HEK293 (cell line): ENCODE measurements at regions not wholly inside any gene's neighbourhood (a gene's known extent, or its start where the extent isn't known, plus 50 kb on each side); places are given as distances from the start of the nearest gene placed in this dataset.

Experiments used
- CTCF ChIA-PET: fragments of 350-600 bp; formaldehyde crosslinking; extraction: SDS; loops from one replicate; lab custom pipeline; 2021; ENCODE audit warnings: antibody characterized with exemption; lab: Yijun Ruan, JAX
- POLR2A ChIA-PET: fragments of 300-600 bp; formaldehyde crosslinking; extraction: SDS; loops from one replicate; lab custom pipeline; 2020; ENCODE audit warnings: antibody characterized with exemption, inconsistent platforms; lab: Yijun Ruan, JAX
- H3K27ac ChIP-seq: fragments of 200-500 bp; sonication (Bioruptor generic); 2 replicates; pipeline ENCODE4 v1.5.1; 2014; ENCODE audit warnings: low read depth, low read length, control low read depth, inconsistent platforms; ENCODE audit errors: extremely low read depth
- H3K36me3 ChIP-seq, 2 experiments: fragments of 200-500 bp in 1 of 2; sonication (Bioruptor generic) in 1 of 2; 1 replicate in 1 of 2; 2 replicates in 1 of 2; pipeline ENCODE4 v1.5.1; 2014 to 2017; ENCODE audit warnings: inconsistent platforms in 2 of 2, low read length in 2 of 2; ENCODE audit not compliant: control insufficient read depth in 2 of 2, insufficient read depth in 1 of 2
- H3K4me1 ChIP-seq: fragments of 200-500 bp; sonication (Bioruptor generic); 2 replicates; pipeline ENCODE4 v1.5.1; 2014; ENCODE audit warnings: mild to moderate bottlenecking, low read length, inconsistent platforms; ENCODE audit not compliant: control insufficient read depth, insufficient read depth
- H3K4me3 ChIP-seq: 2 replicates; pipeline ENCODE4 v1.5.1; 2011; ENCODE audit warnings: low read depth, mild to moderate bottlenecking, control low read depth, low read length, moderate library complexity
- H3K9me3 ChIP-seq: fragments of 200-500 bp; sonication (Bioruptor generic); 2 replicates; pipeline ENCODE4 v1.5.1; 2014; ENCODE audit warnings: low read depth, low read length, inconsistent platforms; ENCODE audit not compliant: control insufficient read depth, insufficient read depth
- BCL11B ChIP-seq: fragments of 450-650 bp; formaldehyde crosslinking; IDR thresholded peaks from 2 replicates; pipeline ENCODE4 v1.5.1; 2016; ENCODE audit warnings: low read depth, missing biosample characterization, missing genetic modification characterization
- GFI1B ChIP-seq: fragments of 450-650 bp; formaldehyde crosslinking; IDR thresholded peaks from 2 replicates; pipeline ENCODE4 v1.5.1; 2016; ENCODE audit warnings: missing biosample characterization, missing genetic modification characterization
- HOXA7 ChIP-seq: sonication (generic); formaldehyde crosslinking; IDR thresholded peaks from 2 replicates; pipeline ENCODE4 v1.8.1; 2022; ENCODE audit warnings: missing genetic modification reagents, borderline replicate concordance
- KLF16 ChIP-seq: fragments of 450-650 bp; formaldehyde crosslinking; IDR thresholded peaks from 2 replicates; pipeline ENCODE4 v1.5.1; 2017; ENCODE audit warnings: missing biosample characterization, missing genetic modification characterization
- PRDM10 ChIP-seq: fragments of 450-650 bp; formaldehyde crosslinking; IDR thresholded peaks from 2 replicates; pipeline ENCODE4 v1.5.1; 2016; ENCODE audit warnings: missing biosample characterization, missing genetic modification characterization
- REST ChIP-seq: fragments of 450-650 bp; formaldehyde crosslinking; IDR thresholded peaks from 2 replicates; pipeline ENCODE4 v1.5.1; 2016; ENCODE audit warnings: missing biosample characterization, missing genetic modification characterization
- TRIM28 ChIP-seq: IDR thresholded peaks from 2 replicates; pipeline ENCODE4 v1.6.1; 2011; ENCODE audit warnings: low read length, control low read depth, borderline replicate concordance
- ZBTB48 ChIP-seq: fragments of 450-650 bp; formaldehyde crosslinking; IDR thresholded peaks from 2 replicates; pipeline ENCODE4 v1.5.1; 2016; ENCODE audit warnings: missing biosample characterization, missing genetic modification characterization
- ZBTB8A ChIP-seq: fragments of 450-650 bp; formaldehyde crosslinking; IDR thresholded peaks from 2 replicates; pipeline ENCODE4 v1.5.1; 2016; ENCODE audit warnings: missing biosample characterization, missing genetic modification characterization
- ZNF121 ChIP-seq: fragments of 450-650 bp; formaldehyde crosslinking; IDR thresholded peaks from 2 replicates; pipeline ENCODE4 v1.5.1; 2016; ENCODE audit warnings: missing biosample characterization, missing genetic modification characterization
- ZNF133 ChIP-seq: fragments of 450-650 bp; formaldehyde crosslinking; IDR thresholded peaks from 2 replicates; pipeline ENCODE4 v1.5.1; 2016; ENCODE audit warnings: missing biosample characterization, missing genetic modification characterization
- ZNF146 ChIP-seq: fragments of 450-650 bp; formaldehyde crosslinking; IDR thresholded peaks from 2 replicates; pipeline ENCODE4 v1.5.1; 2016; ENCODE audit warnings: missing biosample characterization, missing genetic modification characterization
- ZNF202 ChIP-seq: fragments of 450-650 bp; formaldehyde crosslinking; IDR thresholded peaks from 2 replicates; pipeline ENCODE4 v1.5.1; 2016; ENCODE audit warnings: missing biosample characterization, missing genetic modification characterization, borderline replicate concordance
- ZNF266 ChIP-seq: fragments of 450-650 bp; formaldehyde crosslinking; IDR thresholded peaks from 2 replicates; pipeline ENCODE4 v1.5.1; 2016; ENCODE audit warnings: missing biosample characterization, missing genetic modification characterization, low read depth
- ZNF416 ChIP-seq: fragments of 450-650 bp; formaldehyde crosslinking; IDR thresholded peaks from 2 replicates; pipeline ENCODE4 v1.5.1; 2016; ENCODE audit warnings: missing biosample characterization, missing genetic modification characterization
- ZNF621 ChIP-seq: fragments of 450-650 bp; formaldehyde crosslinking; IDR thresholded peaks from 2 replicates; pipeline ENCODE4 v1.5.1; 2017; ENCODE audit warnings: missing biosample characterization, missing genetic modification characterization
- ZNF629 ChIP-seq: fragments of 450-650 bp; formaldehyde crosslinking; IDR thresholded peaks from 2 replicates; pipeline ENCODE4 v1.5.1; 2017; ENCODE audit warnings: missing biosample characterization, missing genetic modification characterization
- ZNF660 ChIP-seq: fragments of 450-650 bp; IDR thresholded peaks from 2 replicates; pipeline ENCODE4 v1.5.1; 2018; ENCODE audit warnings: missing biosample characterization, mild to moderate bottlenecking, missing genetic modification characterization
- ZNF76 ChIP-seq: fragments of 450-650 bp; formaldehyde crosslinking; IDR thresholded peaks from 2 replicates; pipeline ENCODE4; 2016; ENCODE audit warnings: low read depth, missing biosample characterization, missing genetic modification characterization, borderline replicate concordance
- ZNF792 ChIP-seq: fragments of 450-650 bp; formaldehyde crosslinking; IDR thresholded peaks from 2 replicates; pipeline ENCODE4 v1.5.1; 2016; ENCODE audit warnings: missing biosample characterization, missing genetic modification characterization
- ZNF837 ChIP-seq: fragments of 450-650 bp; formaldehyde crosslinking; IDR thresholded peaks from 2 replicates; pipeline ENCODE4 v1.5.1; 2016; ENCODE audit warnings: missing biosample characterization, missing genetic modification characterization
- TF ChIP-seq, protein P1 (sequence below): fragments of 450-650 bp; formaldehyde crosslinking; IDR thresholded peaks from 2 replicates; pipeline ENCODE4 v1.5.1; 2017; ENCODE audit warnings: missing biosample characterization, missing genetic modification characterization
- TF ChIP-seq, protein P2 (sequence below): fragments of 450-650 bp; formaldehyde crosslinking; conservative IDR thresholded peaks from 2 replicates; pipeline ENCODE4 v1.5.1; 2016; ENCODE audit warnings: low read depth, missing biosample characterization, missing genetic modification characterization

DNA sequence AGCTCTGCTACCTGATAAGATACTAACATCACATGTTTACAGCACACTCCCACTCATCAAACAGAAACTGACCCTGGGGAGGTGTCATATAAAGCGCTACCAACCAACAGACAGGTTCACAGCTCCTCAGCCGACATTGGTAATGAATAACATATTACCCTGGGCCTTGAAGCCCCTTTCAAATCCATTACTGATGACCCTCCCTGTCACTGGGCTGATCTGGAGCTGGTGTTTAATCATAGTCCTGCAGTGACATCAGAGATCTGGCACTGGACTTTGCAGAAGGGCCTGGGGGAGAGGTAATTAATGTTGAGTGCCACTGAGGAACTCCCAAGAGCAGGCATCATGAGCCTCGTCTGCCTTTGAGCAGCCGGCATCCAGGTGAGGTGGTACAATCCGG is 306.5 kb upstream of the NFE2L3 start (continued):
- TF ChIP-seq PRDM10 (tag by site-specific recombination), result peak; percentile 85
- no peak for TF ChIP-seq ZNF76
- TF ChIP-seq ZNF202, result no peak
- peak; percentile 83 for TF ChIP-seq ZNF660 (tag by site-specific recombination)
- TF ChIP-seq REST (tag by site-specific recombination), result no peak
- no peak for TF ChIP-seq TRIM28
- TF ChIP-seq ZNF266 (tag by site-specific recombination), result no peak
- TF ChIP-seq ZBTB8A, result no peak
- peak; percentile 29; the same call in 1 of the 2 replicates for TF ChIP-seq ZNF629
- no peak for TF ChIP-seq ZBTB48 (tag by site-specific recombination)
- no peak for TF ChIP-seq GFI1B (tag by site-specific recombination)
- no peak for TF ChIP-seq ZNF416 (tag by site-specific recombination)

DNA sequence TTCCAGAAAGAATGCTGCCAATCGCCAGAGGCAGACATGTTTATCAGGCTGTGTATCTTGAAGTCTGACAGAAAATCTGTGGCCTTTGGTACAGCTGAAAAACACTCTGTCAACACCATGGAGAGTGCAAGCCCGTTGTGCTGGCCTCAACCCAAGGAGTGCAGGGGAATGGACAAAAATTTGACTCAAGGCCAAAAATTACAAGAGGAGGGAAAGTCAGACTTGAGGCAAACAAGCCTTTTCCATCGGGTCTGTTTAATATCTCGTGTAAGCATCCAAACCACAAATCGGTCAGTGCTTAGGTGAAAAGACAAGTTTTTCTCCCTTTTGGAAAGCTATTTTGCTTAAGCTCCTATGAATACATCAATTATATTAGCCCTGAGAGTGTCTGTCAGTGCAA is 305.3 kb upstream of the NFE2L3 start:
- H3K9me3 ChIP-seq, result no peaks in the 10 kb centered on the region
- no peaks in the 10 kb centered on the region for H3K36me3 ChIP-seq
- no peak overlapping the region for H3K4me3 ChIP-seq
- POLR2A ChIA-PET, result interaction anchor here (0.5 to 1.6 kb wide), 3 partner anchors 15 to 348 kb away, joined by 3 to 4 read pairs (median 3); no protein-coding TSS in a partner anchor
- peak overlapping the region; percentile 35 for H3K27ac ChIP-seq
- CTCF ChIA-PET, result interaction anchor here (0.5 to 8.5 kb wide), 12 partner anchors 7 to 1304 kb away, joined by 3 to 116 read pairs (median 4); no protein-coding TSS in a partner anchor
- H3K4me1 ChIP-seq, result peaks cover 22% of the 10 kb centered on the region
- TF ChIP-seq PRDM10 (tag by site-specific recombination) (peak; percentile 53), ZNF133 (tag by site-specific recombination) (no peak), HOXA7 (no peak), ZNF792 (tag by site-specific recombination) (no peak), BCL11B (tag by site-specific recombination) (no peak), ZNF621 (no peak), KLF16 (tag by site-specific recombination) (no peak), ZNF121 (tag by site-specific recombination) (no peak), ZNF837 (no peak), ZNF146 (tag by site-specific recombination) (no peak)
- TF ChIP-seq, protein P1, sequence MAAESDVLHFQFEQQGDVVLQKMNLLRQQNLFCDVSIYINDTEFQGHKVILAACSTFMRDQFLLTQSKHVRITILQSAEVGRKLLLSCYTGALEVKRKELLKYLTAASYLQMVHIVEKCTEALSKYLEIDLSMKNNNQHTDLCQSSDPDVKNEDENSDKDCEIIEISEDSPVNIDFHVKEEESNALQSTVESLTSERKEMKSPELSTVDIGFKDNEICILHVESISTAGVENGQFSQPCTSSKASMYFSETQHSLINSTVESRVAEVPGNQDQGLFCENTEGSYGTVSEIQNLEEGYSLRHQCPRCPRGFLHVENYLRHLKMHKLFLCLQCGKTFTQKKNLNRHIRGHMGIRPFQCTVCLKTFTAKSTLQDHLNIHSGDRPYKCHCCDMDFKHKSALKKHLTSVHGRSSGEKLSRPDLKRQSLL, result no peak
- TF ChIP-seq, protein P2, sequence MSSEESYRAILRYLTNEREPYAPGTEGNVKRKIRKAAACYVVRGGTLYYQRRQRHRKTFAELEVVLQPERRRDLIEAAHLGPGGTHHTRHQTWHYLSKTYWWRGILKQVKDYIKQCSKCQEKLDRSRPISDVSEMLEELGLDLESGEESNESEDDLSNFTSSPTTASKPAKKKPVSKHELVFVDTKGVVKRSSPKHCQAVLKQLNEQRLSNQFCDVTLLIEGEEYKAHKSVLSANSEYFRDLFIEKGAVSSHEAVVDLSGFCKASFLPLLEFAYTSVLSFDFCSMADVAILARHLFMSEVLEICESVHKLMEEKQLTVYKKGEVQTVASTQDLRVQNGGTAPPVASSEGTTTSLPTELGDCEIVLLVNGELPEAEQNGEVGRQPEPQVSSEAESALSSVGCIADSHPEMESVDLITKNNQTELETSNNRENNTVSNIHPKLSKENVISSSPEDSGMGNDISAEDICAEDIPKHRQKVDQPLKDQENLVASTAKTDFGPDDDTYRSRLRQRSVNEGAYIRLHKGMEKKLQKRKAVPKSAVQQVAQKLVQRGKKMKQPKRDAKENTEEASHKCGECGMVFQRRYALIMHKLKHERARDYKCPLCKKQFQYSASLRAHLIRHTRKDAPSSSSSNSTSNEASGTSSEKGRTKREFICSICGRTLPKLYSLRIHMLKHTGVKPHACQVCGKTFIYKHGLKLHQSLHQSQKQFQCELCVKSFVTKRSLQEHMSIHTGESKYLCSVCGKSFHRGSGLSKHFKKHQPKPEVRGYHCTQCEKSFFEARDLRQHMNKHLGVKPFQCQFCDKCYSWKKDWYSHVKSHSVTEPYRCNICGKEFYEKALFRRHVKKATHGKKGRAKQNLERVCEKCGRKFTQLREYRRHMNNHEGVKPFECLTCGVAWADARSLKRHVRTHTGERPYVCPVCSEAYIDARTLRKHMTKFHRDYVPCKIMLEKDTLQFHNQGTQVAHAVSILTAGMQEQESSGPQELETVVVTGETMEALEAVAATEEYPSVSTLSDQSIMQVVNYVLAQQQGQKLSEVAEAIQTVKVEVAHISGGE, result no peak
